ENCODE measurements at regions not wholly inside any gene's neighbourhood (a gene's known extent, or its start where the extent isn't known, plus 50 kb on each side); places are given as distances from the start of the nearest gene placed in this dataset.
"Not testable (repeated sequence)": the region's sequence is repeated elsewhere in the genome, so short reads cannot be mapped to it uniquely, and the experiment has no call there.

DNA sequence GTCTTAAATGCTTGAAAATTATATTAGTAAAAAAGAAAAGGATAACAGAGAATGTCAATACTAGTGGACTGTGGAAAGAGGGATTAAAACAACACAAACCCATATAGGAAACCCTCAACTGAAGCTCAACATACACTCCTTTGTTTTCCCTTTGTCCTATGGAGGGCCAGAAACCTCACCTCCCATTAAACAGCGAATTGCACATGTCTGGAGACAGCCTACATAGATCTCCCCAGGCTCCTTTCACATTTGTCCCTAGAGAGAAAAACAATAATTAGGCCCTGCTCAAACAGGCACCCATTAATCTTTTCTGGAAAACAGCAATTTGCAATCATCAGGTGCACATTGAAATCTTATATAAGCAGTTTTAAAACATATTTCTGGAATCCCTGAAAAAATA lies 87.6 kb upstream of the SEMA3D start:
- Mint-ChIP-seq H3K27me3 (ENCODE audit: low read depth) (no peaks in the 10 kb centered on the region), H3K27ac (peak overlapping the region; percentile 83), H3K9me3 (peaks cover 7% of the 10 kb centered on the region), H3K36me3 (no peaks in the 10 kb centered on the region), H3K4me3 (no peak overlapping the region), H3K4me1 (peaks cover 56% of the 10 kb centered on the region)
- TF ChIP-seq, protein P1, sequence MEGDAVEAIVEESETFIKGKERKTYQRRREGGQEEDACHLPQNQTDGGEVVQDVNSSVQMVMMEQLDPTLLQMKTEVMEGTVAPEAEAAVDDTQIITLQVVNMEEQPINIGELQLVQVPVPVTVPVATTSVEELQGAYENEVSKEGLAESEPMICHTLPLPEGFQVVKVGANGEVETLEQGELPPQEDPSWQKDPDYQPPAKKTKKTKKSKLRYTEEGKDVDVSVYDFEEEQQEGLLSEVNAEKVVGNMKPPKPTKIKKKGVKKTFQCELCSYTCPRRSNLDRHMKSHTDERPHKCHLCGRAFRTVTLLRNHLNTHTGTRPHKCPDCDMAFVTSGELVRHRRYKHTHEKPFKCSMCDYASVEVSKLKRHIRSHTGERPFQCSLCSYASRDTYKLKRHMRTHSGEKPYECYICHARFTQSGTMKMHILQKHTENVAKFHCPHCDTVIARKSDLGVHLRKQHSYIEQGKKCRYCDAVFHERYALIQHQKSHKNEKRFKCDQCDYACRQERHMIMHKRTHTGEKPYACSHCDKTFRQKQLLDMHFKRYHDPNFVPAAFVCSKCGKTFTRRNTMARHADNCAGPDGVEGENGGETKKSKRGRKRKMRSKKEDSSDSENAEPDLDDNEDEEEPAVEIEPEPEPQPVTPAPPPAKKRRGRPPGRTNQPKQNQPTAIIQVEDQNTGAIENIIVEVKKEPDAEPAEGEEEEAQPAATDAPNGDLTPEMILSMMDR (IDR thresholded peaks at IDR 0.05; ENCODE audit: unreplicated experiment), result no peak
- no peak for DNase-seq (ENCODE audit: low spot score in 2 of 2, unreplicated experiment in 2 of 2)

DNA sequence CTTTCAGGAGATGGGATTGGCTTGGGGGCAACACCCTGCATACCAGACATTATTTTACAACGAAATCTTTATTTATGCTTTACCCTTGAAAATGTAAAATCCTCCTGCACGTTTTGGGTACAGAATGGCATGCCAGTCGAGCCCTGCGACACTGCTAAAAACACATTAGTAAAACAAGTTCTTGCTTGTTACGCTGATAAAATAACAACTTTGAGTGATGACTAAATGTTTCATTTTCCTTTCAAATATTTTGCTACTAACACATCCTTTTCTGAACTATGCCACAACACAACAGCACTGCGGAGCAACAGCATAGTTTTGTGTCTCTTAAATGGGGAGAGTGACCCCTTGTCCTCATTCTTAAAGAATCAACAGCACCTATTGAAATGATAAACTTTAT lies 76.0 kb upstream of the SEMA3D start:
- Mint-ChIP-seq H3K4me3 (no peak overlapping the region), H3K27ac (peak overlapping the region; percentile 92), H3K36me3 (peaks cover 12% of the 10 kb centered on the region), H3K9me3 (peaks cover 21% of the 10 kb centered on the region), H3K27me3 (ENCODE audit: low read depth) (no peaks in the 10 kb centered on the region), H3K4me1 (peaks cover 47% of the 10 kb centered on the region)
- no peak for DNase-seq (ENCODE audit: low spot score in 2 of 2, unreplicated experiment in 2 of 2)
- TF ChIP-seq, protein P1 (IDR thresholded peaks at IDR 0.05; ENCODE audit: unreplicated experiment), result no peak

DNA sequence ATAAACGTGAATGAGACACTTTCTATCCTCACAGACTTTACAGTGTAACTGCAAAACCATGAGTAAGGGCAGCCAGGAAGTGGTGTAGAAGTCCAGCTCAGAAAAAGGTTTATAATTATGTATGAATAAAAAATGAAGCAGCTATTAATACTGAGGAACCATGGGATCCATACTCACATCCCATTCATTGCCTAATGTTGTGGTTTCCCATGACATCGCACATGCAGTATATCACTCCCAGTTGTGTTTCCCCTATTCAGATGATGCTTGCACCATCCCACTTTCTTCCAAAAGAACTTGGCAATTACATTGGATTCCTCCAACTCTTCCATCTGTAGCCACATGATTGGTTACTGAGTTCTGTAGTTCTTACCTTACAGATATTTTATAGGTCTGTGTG lies 74.5 kb upstream of the SEMA3D start:
- no peak for DNase-seq (ENCODE audit: low spot score in 2 of 2, unreplicated experiment in 2 of 2)
- H3K27ac Mint-ChIP-seq, result peak overlapping the region; percentile 85
- TF ChIP-seq, protein P1 (IDR thresholded peaks at IDR 0.05; ENCODE audit: unreplicated experiment), result no peak
- H3K36me3 Mint-ChIP-seq, result peaks cover 3% of the 10 kb centered on the region
- peaks cover 6% of the 10 kb centered on the region for H3K9me3 Mint-ChIP-seq
- H3K4me1 Mint-ChIP-seq, result peaks cover 55% of the 10 kb centered on the region
- H3K27me3 Mint-ChIP-seq (ENCODE audit: low read depth), result no peaks in the 10 kb centered on the region
- H3K4me3 Mint-ChIP-seq, result no peak overlapping the region

DNA sequence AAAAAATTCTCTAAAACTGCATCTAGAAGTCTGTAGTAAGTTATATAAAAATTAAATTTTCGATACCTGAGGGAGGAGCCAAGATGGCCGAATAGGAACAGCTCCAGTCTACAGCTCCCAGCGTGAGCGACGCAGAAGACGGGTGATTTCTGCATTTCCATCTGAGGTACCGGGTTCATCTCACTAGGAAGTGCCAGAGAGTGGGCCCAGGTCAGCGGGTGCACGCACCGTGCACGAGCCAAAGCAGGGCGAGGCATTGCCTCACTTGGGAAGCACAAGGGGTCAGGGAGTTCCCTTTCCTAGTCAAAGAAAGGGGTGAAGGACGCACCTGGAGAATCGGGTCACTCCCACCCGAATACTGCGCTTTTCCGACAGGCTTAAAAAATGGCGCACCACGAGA lies 62.9 kb upstream of the SEMA3D start:
- not testable (repeated sequence) for H3K4me3 Mint-ChIP-seq; H3K27ac Mint-ChIP-seq; DNase-seq (ENCODE audit: low spot score in 2 of 2, unreplicated experiment in 2 of 2); H3K27me3 Mint-ChIP-seq (ENCODE audit: low read depth)
- H3K9me3 Mint-ChIP-seq, result peaks cover 23% of the 10 kb centered on the region
- peaks cover 18% of the 10 kb centered on the region for H3K36me3 Mint-ChIP-seq
- peaks cover 18% of the 10 kb centered on the region for H3K4me1 Mint-ChIP-seq

DNA sequence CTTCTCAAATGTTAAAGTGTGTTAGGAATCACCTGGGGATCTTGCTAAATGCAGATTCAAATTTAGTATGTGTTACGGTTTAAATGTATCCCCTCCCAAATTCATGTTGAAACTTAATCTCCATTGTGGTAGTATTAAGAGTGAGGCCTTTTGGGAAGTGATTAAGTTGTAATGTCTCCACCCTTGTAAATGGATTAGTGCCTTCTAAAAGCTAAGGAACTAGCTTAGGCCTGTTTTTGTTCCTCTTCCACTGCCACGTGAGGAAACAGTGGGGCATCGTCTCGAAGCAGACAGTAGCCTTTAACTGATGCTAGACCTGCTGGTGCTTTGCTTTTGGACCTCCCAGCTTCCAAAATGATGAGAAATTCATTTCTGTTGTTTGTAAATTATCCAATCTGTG lies 52.3 kb upstream of the SEMA3D start:
- no peak overlapping the region for H3K4me3 Mint-ChIP-seq
- H3K27me3 Mint-ChIP-seq (ENCODE audit: low read depth), result no peaks in the 10 kb centered on the region
- no peak for DNase-seq (ENCODE audit: low spot score in 2 of 2, unreplicated experiment in 2 of 2)
- no peak overlapping the region for H3K27ac Mint-ChIP-seq
- peaks cover 10% of the 10 kb centered on the region for H3K36me3 Mint-ChIP-seq
- TF ChIP-seq, protein P1 (IDR thresholded peaks at IDR 0.05; ENCODE audit: unreplicated experiment), result no peak
- H3K9me3 Mint-ChIP-seq, result peaks cover 28% of the 10 kb centered on the region
- H3K4me1 Mint-ChIP-seq, result peaks cover 25% of the 10 kb centered on the region

DNA sequence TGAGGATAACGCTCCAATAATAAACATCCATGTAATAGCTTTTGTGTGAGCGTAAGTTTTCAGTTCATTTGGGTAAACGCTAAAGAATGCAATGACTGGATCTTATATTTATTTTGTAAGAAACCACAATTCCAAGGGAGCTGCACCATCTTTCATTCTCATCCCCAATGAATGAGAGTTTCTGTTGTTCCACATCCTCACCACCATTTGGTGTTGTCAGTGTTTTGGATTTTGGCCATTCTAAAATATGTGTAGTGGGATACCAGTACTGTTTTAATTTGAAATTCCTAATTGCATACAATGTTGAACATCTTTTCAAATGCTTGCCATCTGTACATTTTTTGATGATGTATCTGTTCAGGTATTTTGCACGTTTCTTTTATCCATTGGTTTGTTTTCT lies 50.9 kb upstream of the SEMA3D start:
- no peaks in the 10 kb centered on the region for H3K27me3 Mint-ChIP-seq (ENCODE audit: low read depth)
- TF ChIP-seq, protein P1 (IDR thresholded peaks at IDR 0.05; ENCODE audit: unreplicated experiment), result no peak
- DNase-seq (ENCODE audit: low spot score in 2 of 2, unreplicated experiment in 2 of 2), result no peak
- no peak overlapping the region for H3K27ac Mint-ChIP-seq
- no peak overlapping the region for H3K4me3 Mint-ChIP-seq
- H3K4me1 Mint-ChIP-seq, result peaks cover 31% of the 10 kb centered on the region
- peaks cover 10% of the 10 kb centered on the region for H3K36me3 Mint-ChIP-seq
- H3K9me3 Mint-ChIP-seq, result peaks cover 28% of the 10 kb centered on the region
